HuH-7 (cell line): ENCODE measurements at regions not wholly inside any gene's neighbourhood (a gene's known extent, or its start where the extent isn't known, plus 50 kb on each side); places are given as distances from the start of the nearest gene placed in this dataset.
"Not testable (repeated sequence)": the region's sequence is repeated elsewhere in the genome, so short reads cannot be mapped to it uniquely, and the experiment has no call there.

Experiments used
- DNase-seq: peaks from one replicate; pipeline ENCODE4 v3.0.0; 2011; ENCODE audit warnings: low spot score

DNA sequence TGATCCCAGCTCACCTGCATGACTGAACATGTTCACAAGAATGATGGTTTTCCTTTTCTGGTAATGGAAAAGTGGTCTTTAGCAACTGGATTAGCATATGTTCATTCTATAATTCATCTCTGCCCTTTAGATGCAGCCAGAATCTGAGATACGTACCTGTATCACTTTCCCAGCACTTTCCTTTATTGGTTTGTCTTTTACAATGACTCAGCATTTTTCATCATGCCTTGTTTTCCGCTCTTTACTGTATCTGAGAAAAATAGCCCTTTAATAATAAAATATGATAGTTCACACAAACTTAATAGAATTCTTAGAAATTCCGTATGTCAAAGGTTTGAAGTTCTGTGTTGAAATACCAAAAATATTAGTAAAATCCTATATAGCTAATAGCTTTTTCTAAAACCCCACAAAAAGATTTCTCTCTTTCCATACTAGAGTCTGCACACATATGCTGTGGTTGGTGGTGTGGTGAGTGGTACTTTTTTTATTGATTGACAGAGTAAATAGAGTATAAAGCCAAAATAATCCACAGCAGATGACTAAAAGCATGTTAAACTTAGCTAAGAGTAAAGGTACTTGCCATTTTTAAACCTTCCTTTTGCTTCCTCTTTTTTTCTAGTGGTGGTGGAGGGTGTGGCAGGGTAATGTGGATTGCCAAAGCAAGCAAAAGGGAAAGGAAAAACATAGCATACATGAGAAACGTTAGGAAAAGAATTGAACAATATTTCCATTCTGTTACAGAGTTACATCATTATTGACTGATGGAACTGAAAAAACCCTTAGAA lies 328.9 kb upstream of the RBMS3 start:
- no peak for DNase-seq

DNA sequence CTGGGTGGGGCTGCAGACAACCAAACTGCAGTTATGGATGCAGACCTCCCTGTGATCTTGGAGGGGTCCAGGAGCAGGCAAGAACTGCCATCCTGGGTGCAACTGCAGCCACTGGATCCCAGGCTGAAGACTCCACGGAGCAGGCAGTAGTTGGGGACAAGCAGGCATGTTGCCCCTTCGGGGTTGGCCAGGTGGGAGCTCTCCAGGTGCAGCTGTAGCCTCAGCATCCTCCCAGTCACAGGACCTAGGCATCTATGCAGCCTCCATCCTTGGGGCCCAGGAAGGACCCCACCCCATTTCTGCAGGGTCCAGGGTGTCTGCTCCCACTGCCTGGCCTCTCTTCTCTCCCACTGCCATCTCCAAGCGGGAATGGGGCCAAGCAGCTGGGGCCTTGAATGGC lies 322.2 kb upstream of the RBMS3 start:
- DNase-seq: no peak

- no peak for DNase-seq
These were observed 309.7 kb upstream of the RBMS3 start for GRCh38 chr3:28971156-28971555.

GRCh38 chr3:28972921-28973320 lies 307.9 kb upstream of the RBMS3 start:
- no peak for DNase-seq

DNA sequence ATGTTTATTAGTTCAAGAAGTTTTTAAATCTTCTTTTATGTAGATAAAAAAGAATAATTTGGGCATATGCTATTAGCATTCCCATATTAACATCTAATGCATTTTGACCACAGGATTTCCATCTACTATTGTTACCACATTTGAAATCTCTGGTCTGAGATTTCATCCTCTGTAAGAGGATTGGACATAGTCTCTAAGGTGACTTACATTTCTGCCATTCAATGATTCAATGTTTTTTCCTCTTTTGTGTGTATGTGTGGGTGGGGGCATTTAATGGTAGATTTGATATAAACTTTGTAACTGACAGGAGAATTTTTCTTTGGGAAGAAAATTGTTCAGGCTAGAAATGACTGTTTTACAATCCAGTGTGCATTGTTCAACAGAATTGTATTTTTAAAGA lies 307.3 kb upstream of the RBMS3 start:
- no peak for DNase-seq

DNA sequence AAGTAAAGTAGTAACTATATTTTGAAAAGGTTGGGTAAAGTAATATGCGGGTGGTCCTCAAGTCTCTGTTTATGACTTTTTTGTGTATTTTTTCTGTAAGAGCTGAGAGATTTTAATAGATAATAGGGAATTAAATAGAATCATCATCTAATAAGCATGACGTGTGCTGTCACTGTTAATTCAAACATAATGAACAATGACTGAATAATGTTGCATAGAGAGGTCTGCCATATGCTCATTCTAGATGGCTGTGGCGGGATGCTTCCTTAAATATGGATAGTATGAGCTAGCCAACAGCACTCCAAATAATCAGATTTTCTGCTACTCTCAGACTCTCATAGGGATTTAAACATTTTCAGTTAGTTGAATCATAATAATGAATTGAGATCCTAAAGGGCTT lies 302.8 kb upstream of the RBMS3 start:
- no peak for DNase-seq

DNA sequence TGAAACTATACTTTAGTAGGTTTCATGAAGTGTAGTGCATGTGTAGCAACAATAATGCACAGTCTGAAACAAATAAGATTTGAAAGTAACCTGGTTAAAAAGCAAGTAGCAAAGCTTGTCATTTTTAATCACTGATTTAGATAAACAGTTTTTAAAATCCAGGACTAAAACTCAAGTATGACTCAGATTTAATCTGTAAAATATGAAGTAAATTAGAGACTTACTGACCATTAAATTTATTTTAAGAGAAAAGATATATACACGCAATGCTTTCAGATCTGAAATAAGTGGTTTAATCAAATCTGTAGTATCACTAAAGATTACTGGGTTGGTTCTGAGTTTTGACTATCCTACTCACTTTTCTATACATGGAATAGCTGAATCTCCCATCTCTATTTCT lies 300.7 kb upstream of the RBMS3 start:
- DNase-seq: no peak

DNA sequence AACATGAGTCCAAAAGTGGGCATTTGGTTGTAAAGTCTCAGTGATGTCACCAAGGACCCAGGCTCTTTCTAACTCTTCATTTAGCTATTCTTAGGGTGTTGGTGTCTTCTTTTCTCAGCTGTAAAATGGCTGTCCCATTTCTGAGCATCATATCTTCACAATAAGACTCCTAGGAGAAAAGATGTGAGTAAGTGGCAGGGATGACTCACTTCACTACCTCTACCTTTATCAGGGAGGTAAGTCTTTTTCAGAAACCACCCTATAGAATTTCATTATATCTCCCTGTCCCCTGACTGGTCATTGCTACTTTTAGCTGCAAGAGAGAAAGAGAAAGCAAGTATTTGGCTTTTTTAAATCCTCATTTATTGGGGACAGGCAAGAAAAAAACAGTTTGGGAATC lies 300.2 kb upstream of the RBMS3 start:
- no peak for DNase-seq

- DNase-seq: no peak
These were observed 298.0 kb upstream of the RBMS3 start for GRCh38 chr3:28982906-28983305.

- DNase-seq: no peak
These were observed 293.9 kb upstream of the RBMS3 start for GRCh38 chr3:28986922-28987321.

DNA sequence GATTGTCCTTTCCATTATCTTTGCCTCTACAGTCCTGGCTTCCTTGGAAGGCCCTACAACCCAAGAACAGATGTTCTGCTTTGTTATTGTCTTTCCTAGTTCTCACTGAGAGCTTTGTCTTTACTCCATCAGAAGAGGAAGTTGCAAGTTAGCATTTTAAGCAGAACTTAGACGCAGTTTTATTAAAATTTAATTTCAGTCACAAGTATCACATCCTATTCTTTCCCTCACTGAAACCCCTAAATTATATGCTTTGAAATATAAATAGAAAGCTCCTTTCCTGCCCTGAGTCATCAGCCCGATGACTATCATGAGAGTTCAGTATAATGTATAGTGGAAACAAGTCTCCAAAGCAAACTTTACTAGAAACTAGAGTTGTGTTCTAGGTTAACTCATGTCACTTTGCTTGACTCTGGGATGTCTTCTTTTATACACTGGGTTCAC lies 291.2 kb upstream of the RBMS3 start:
- DNase-seq: no peak

DNA sequence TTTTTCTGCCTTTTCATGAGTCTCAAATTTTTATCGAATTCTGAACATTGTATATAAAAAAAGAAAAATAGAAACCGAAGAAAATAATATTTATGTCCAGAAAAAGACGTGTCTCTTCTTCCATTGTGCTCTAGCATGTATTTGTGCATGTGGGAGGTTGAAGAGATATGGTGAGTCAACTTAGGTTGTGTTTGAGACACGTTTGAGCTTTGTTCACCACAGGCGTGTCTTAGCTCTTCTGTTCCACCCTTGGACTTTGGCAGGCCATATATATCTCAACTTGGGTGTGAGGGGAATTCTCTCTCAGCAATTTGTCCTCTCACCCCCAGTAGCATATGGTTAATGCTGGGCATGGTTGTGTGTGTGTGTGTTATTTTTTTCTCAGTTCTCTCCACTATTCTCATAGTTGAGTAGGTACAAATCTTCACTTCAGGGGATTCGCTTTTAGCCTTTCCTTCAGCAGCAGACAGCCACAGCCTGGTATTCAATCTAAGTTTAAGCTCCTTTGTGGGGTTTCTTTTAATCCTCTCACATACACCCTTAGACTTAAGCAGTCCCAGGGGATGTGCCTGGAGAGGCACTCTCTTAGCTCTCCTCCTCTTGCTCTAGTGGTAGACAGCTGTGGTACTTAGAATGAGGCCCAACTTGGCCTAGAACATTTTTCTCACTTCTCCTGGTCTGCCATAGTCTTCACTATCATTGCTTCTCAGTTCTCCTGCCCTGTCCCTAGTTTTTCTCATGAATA lies 286.5 kb upstream of the RBMS3 start:
- no peak for DNase-seq

DNA sequence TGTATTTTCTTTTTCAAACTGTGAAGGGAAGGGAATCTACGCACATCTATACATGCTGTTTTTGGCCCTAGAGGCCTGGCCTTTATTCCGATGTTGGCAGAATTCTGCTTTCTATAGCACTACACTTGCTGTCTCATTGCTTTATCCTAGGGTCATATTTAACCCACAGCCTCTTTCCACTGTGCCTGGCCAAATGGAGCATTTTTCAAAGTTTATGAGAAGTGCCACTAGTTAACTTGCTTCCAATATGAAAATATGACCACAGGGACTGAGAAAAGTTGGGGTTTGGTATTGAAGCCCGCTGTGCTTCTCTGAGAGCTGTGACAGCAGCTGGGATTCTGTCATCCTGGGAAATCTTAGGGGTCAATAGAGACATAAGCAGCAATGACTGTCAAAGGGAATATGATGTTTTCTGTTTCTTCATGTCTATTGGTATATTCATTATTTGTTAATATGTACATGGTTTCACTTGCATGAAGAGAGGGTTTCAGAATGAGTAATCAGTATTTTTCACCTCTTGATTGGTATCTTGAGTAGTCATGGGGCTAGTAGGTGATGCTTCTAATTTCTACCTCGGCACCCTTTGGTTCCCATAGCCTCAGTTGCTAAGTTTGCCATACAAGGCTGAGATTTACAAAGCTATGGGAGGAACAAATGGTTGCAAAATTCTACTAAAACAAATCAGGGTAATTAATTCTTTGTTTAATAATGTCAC lies 275.8 kb upstream of the RBMS3 start:
- DNase-seq: no peak

DNA sequence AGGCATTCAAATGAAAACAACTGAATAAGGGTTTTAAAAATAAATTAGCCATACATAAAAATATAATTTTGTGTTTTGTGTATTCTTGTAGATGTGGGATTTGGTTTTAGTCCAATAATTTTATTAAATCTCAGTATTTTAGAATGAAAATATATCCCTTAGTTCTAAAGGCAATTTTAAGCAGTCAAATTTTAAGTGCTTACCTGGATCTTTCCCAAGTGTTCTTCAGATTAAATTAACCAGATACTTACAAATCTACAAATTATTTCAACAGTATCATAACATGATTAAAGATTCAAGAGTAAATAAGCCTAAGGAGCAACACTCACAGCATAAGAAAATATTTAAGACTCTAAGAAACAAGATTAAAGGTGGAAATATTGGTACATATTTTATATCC lies 275.0 kb upstream of the RBMS3 start:
- no peak for DNase-seq

DNA sequence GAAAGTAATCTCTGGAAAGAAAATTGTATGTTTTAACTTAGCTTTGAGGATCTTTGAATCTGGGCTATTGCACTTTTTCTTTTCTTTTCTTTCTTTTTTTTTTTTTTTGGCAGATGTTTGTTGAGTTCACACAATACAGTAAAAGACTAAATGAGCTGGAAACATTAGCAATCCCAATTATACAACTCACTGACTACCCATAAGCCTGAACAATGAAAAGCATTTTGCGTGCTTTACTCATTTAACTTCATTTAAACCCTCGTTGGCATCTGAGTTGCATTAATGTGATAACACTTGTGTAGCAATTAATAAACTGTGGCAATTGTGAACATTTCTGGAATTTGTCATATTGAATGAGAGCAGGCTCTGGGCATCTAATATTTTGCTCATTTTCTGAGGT lies 269.4 kb upstream of the RBMS3 start:
- DNase-seq: no peak

GRCh38 chr3:29011966-29012365 lies 268.9 kb upstream of the RBMS3 start:
- DNase-seq: no peak

- DNase-seq: no peak
These were observed 257.9 kb upstream of the RBMS3 start for GRCh38 chr3:29022976-29023375.

DNA sequence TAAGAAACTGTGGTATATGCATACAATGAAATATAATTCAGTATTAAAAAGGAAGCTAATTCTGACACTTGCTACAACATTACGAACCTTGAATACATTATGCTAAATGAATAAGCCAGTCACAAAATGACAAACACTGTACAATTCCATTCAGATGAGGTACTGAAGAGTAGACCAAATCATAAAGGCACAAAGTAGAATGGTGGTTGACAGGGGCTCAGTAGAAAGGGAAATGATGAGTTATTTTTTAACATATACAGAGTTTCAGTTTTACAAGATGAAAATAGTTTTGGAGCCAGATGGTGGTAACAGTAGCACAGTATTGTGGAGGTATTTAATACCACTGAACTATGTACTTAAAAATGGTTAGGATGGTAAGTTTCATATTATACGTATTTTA lies 254.6 kb upstream of the RBMS3 start:
- no peak for DNase-seq

- DNase-seq: no peak
These were observed 253.9 kb upstream of the RBMS3 start for GRCh38 chr3:29026959-29027358.

- DNase-seq: not testable (repeated sequence)
These were observed 249.7 kb upstream of the RBMS3 start for GRCh38 chr3:29031175-29031574.

- no peak for DNase-seq
These were observed 247.4 kb upstream of the RBMS3 start for GRCh38 chr3:29033511-29033910.

DNA sequence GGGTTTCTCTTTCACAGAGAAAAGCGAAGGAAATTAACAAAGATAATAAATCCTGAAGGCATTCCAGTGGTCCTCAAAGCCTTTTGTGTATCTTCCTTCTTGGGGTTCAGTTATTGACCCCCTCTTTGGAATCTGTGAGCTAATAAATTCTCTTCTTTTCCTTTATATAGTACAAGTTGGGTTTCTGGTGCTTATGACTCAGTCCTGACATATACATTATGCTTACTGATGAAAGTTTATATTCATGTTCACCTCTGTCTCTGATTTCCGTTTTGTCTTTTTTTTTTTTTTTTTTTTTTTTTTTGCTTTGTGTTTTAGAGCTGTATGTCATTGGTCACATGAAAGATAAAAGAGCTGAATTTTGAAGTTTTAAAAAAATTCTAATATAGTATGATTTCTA lies 230.7 kb upstream of the RBMS3 start:
- no peak for DNase-seq

DNA sequence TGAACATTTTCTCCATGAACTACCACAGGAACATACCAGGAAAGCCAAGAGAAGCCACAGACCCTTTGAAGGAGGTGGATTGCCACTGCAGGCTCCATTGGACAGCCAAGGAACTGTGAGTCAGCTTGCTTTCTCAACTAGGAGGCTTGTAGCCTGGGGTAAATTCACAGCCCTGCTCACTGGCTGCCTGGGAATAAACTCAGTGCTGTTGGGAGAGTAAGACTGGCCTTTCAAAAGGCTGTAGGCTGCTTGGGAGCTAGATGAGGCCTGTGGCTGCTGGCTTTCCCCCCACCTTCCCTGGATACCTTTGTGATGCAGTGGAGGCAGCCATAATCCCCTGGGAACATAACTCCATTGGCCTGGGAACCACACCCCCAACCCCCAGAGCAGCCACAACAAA lies 223.5 kb upstream of the RBMS3 start:
- no peak for DNase-seq
